Heart right ventricle (tissue), 16 donors: ENCODE measurements at regions not wholly inside any gene's neighbourhood (a gene's known extent, or its start where the extent isn't known, plus 50 kb on each side); places are given as distances from the start of the nearest gene placed in this dataset.
A peak's percentile ranks its signal among the peaks of the same experiment; 100 is the strongest.

Experiments
- ATAC-seq, 8 donors: fragments of 200-7000 bp; cut with Tn5 transposase; one replicate each; pipeline ENCODE4 v1.9.1; 2020; ENCODE audit warnings: mild to moderate bottlenecking in 8 of 8, moderate library complexity in 8 of 8, moderate number of reproducible peaks in 1 of 8
- DNase-seq, 2 donors: peaks; one replicate each; pipeline ENCODE4 v3.0.0-alpha.2; 2020
- H3K27ac ChIP-seq, 10 donors: fragments of 200-600 bp; sonication (generic) in 2 of 10; one replicate each; pipeline versions ENCODE4 v1.5.0 to v1.8.0; 2020 to 2022; ENCODE audit warnings: mild to moderate bottlenecking in 3 of 10
- H3K27me3 ChIP-seq, 7 donors: fragments of 200-600 bp; one replicate each; pipeline ENCODE4 v1.8.0; 2021 to 2022; ENCODE audit warnings: mild to moderate bottlenecking in 2 of 7
- H3K36me3 ChIP-seq, 9 donors: fragments of 200-600 bp; sonication (generic) in 1 of 9; one replicate each; pipeline versions ENCODE4 v1.5.0 to v1.8.0; 2020 to 2022; ENCODE audit warnings: mild to moderate bottlenecking in 2 of 9
- H3K4me1 ChIP-seq, 9 donors: fragments of 200-600 bp; sonication (generic) in 1 of 9; one replicate each; pipeline versions ENCODE4 v1.5.0 to v1.8.0; 2020 to 2022; ENCODE audit warnings: mild to moderate bottlenecking in 4 of 9
- H3K4me3 ChIP-seq, 10 donors: fragments of 200-600 bp; sonication (generic) in 2 of 10; one replicate each; pipeline versions ENCODE4 v1.5.0 to v1.8.0; 2020 to 2022; ENCODE audit warnings: mild to moderate bottlenecking in 7 of 10, moderate library complexity in 2 of 10
- H3K9me3 ChIP-seq, 11 donors: fragments of 200-600 bp in 10 of 11; sonication (generic) in 2 of 11; one replicate each; pipeline versions ENCODE4 v1.5.0 to v1.8.0; 2013 to 2022; ENCODE audit warnings: mild to moderate bottlenecking in 2 of 11, control low read depth in 1 of 11, moderate library complexity in 1 of 11
- WGBS, 2 donors: extraction: QIAGEN DNeasy Blood & Tissue Kit; methylation state at CpG; one replicate each; pipeline ENCODE4 v1.1.7; 2013; ENCODE audit warnings: inconsistent platforms in 1 of 2; 5-methylcytosine and 5-hydroxymethylcytosine counted together
- intact Hi-C, 10 donors: fragments of 100-400 bp; cut with DNase I; formaldehyde crosslinking; loops; one replicate each; pipeline versions ENCODE4 v1.11.1 to v1.14.2; 2022
- TF ChIP-seq, protein P1 (sequence below), 9 donors: fragments of 200-600 bp; sonication (generic) in 2 of 9; IDR thresholded peaks; one replicate each; pipeline versions ENCODE4 v1.5.0 to v1.8.0; 2021 to 2022; ENCODE audit warnings: antibody characterized with exemption in 9 of 9, mild to moderate bottlenecking in 5 of 9, moderate library complexity in 1 of 9
- donor health status: Arrhythmogenic right ventricular cardiomyopathy.
- donor health status: ischemic (EF 13 %, LVEDD 7.1; RV severe dilation, severe dysfunction).
- donor health status: healthy with polysubstance abuse.
- donor health status: DM: no; HTN: yes; CAD: no.
- donor health status: DM: no; HTN: no; CAD: no.
- donor health status: ischemic (EF 25% LVEDD 6.9; RV normal size, moderate dysfunction).
- donor health status: ischemic (EF 25% LVEDD 5.7; RV mildly dilated, moderate dysfunction).
- donor health status: healthy.
- donor health status: DM: yes; HTN: yes; CAD: no.
- donor health status: Ischemic cardiomyopathy.
- donor health status: ischemic (EF 35%, LVEDD 5.7; RV mildly dilated, moderate dysfunction).
- donor health status: nonischemic (EF 11% LVEDD 7.7; RV severe dilation, severe dysfunction).
- donor health status: DM: yes; HTN: yes; CAD: no.
- donor health status: PGD.
- donor health status: ischemic (EF 29% LVEDD 5.4; RV normal size, mild dysfunction).
- donor health status: nonischemic (EF 23%, LVEDD 6.1; RV moderate dilation, normal function).

DNA sequence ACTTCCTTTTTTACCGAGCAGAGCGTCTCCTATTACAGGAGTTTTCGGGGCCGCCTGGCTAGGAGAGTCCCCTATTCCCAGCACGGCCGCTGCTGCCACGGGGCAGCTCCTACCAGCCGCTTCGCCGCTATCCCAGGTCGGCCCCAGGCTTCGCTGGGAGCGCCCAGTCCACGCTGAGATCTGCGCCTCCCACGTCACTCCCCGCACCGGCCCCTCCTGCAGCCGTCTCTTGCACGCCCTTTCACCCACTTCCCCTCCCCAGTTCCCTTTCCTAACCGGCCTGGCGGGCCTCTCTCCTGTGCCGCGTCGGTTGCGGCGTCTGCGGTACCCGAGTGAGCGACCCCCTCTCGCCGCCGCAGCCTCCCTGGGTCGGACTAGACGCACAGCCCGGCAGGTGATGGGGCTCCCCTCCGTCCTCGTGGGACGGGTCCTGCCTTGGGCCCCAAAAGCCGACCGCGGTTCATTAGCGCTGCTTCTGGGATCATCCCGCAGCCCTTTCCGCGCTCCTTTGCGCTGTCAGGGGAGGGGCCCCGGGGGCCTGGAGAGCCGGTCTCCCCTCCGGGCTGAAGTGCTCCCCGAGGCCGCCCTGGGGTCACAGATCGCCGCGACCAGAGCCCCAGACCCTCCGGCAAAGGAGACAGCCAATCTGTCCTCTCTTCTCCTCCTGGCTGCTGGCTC, 1318.4 kb downstream of the TMEM121 start:
- intact Hi-C loops: no loop called here
- Histone ChIP-seq H3K27ac (peak overlapping the region; percentile 58 to 91 (median 78)), H3K36me3 (no peaks in the 10 kb centered on the region), H3K4me1 (peaks cover 0 to 34% (median 0%) of the 10 kb centered on the region in 9 donors), H3K4me3 (peak overlapping the region; percentile 15 to 64 (median 44)), H3K9me3 (no peaks in the 10 kb centered on the region), H3K27me3 (peaks cover 0 to 30% (median 8%) of the 10 kb centered on the region in 7 donors)
- DNase-seq (peak; percentile 68), ATAC-seq (peak; percentile 74 to 93 (median 87))
- WGBS, 2 donors: 36 to 51% methylated on average over 56 of the region's 56 CpGs
- TF ChIP-seq, protein P1, sequence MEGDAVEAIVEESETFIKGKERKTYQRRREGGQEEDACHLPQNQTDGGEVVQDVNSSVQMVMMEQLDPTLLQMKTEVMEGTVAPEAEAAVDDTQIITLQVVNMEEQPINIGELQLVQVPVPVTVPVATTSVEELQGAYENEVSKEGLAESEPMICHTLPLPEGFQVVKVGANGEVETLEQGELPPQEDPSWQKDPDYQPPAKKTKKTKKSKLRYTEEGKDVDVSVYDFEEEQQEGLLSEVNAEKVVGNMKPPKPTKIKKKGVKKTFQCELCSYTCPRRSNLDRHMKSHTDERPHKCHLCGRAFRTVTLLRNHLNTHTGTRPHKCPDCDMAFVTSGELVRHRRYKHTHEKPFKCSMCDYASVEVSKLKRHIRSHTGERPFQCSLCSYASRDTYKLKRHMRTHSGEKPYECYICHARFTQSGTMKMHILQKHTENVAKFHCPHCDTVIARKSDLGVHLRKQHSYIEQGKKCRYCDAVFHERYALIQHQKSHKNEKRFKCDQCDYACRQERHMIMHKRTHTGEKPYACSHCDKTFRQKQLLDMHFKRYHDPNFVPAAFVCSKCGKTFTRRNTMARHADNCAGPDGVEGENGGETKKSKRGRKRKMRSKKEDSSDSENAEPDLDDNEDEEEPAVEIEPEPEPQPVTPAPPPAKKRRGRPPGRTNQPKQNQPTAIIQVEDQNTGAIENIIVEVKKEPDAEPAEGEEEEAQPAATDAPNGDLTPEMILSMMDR (IDR thresholded peaks at IDR 0.05): no peak

DNA sequence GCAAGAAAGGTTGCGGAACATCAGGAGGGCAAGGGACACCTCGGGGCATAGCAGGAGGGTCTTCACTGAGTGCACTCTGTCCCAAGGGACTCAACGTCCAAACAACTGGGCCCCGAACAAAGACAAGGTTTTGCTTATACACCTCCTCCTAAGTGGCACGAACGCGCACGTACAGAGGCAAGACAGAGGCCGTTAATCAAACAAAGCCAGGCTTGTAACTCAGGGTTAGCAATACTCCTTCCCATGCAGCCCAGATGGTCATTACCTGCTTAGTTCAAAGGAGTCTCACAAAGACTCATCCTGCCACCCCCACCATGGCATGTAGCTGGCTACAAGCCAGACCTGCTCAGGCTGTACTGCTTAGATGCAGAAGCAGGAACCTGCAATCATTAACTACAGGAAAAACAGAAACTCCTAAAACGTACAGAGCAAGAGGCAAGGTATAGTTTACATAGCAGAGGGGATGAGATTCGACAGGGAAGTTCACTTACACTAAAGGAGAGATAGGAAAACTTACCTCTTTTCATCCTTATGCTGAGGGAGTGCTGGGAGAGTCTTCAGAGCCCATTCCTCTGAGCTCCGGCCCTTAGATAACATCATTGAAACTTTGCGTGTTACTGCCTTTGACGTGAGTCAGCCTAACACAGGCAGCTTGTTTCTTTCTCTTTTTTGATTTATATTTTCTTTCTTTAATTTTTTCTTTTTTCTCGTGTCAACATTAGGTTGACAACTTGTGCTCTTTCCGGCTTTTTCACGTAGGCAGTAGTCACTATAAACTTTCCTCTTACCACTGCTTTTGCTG, 1319.1 kb downstream of the TMEM121 start:
- Histone ChIP-seq H3K27ac (peak overlapping the region; percentile 58 to 91 (median 78)), H3K27me3 (peaks cover 0 to 31% (median 8%) of the 10 kb centered on the region in 7 donors), H3K4me1 (peaks cover 0 to 34% (median 0%) of the 10 kb centered on the region in 9 donors), H3K9me3 (no peaks in the 10 kb centered on the region), H3K36me3 (no peaks in the 10 kb centered on the region), H3K4me3 (peak overlapping the region; percentile 15 to 64 (median 44))
- TF ChIP-seq, protein P1 (IDR thresholded peaks at IDR 0.05): no peak
- intact Hi-C loops: no loop called here
- ATAC-seq (peak in 6 of 8 donors; percentile 5 to 35 (median 22)), DNase-seq (no peak)
- 50 to 65% methylated on average over 17 of the region's 17 CpGs for WGBS, 2 donors

DNA sequence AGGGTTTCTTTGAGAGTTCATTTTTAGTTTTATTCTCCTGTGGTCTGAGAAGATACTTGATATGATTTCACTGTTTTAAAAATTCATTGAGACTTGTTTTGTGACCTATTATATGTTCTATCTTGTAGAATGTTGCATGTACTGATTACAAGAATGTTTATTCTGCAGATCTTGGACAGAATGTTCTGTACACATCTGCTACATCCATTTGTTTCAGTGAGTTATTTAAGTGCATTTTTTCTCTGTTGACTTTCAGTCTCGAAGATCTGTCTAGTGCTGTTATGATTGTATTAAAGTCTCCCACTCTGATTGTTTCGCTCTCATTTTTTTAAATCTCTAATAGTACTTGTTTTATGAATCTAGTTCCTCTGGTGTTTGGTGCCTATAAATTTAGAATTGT, 1319.8 kb downstream of the TMEM121 start:
- Histone ChIP-seq H3K9me3 (no peaks in the 10 kb centered on the region), H3K4me3 (peak overlapping the region in 1 of 10 donors; percentile 55), H3K4me1 (peaks cover 0 to 34% (median 0%) of the 10 kb centered on the region in 9 donors), H3K27ac (peak overlapping the region in 9 of 10 donors; percentile 33 to 85 (median 76)), H3K36me3 (no peaks in the 10 kb centered on the region), H3K27me3 (peaks cover 0 to 34% (median 8%) of the 10 kb centered on the region in 7 donors)
- DNase-seq (no peak), ATAC-seq (peak in 5 of 8 donors; percentile 30 to 52 (median 37))
- TF ChIP-seq, protein P1 (IDR thresholded peaks at IDR 0.05): no peak
- 42 to 45% methylated on average over 2 of the region's 2 CpGs for WGBS, 2 donors
- intact Hi-C loops: no loop called here

DNA sequence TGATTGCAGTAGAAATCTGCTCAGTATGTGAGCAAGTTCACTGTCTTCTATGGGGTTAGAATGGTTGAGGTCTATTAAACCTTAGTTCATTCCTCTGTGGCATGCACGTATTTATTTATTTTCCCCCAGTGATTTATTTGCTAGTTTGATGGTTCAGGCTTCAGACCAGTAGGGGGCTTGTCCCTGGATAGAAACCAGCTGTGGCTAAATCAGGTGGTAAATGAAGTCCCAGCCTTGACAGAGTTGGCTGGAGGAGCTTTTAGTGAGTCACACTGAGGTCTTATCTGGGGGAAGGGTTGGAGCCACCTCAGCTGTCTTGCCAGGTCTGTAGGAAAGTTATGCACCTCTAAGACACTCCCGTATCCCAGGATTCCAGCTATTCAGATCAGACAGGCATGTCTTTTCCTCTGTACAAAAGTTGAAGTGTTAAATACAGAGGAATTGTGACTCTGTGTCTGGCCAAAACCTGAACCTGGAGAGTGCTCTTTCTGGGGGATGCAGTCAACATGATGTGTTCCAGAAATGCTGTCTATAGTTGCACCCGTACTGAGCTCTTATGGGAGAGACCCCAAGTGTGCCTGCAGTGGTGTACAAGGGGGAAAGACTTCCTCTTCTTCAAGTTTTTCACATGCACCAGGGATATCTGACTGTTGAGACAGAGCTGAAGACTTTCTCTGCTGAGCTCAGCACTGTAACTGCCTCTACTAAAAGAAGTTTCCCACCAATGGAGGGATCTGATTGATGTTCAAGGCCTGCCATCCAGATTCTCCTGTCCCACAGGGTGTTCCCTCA, 1322.1 kb downstream of the TMEM121 start:
- no peaks in the 10 kb centered on the region for H3K9me3 ChIP-seq
- 65 to 73% methylated on average over 3 of the region's 3 CpGs for WGBS, 2 donors
- peak in 1 of 8 donors; percentile 28 for ATAC-seq
- intact Hi-C loops: no loop called here
- peaks cover 0 to 23% (median 9%) of the 10 kb centered on the region in 7 donors for H3K27me3 ChIP-seq
- H3K4me1 ChIP-seq: peaks cover 0 to 25% (median 0%) of the 10 kb centered on the region in 9 donors
- no peak overlapping the region for H3K27ac ChIP-seq
- DNase-seq: no peak
- TF ChIP-seq, protein P1 (IDR thresholded peaks at IDR 0.05): peak in 2 of 9 donors; percentile 12 to 25
- no peaks in the 10 kb centered on the region for H3K36me3 ChIP-seq
- H3K4me3 ChIP-seq: no peak overlapping the region
